ENCODE measurements at regions not wholly inside any gene's neighbourhood (a gene's known extent, or its start where the extent isn't known, plus 50 kb on each side); places are given as distances from the start of the nearest gene placed in this dataset.

GRCh38 chr3:197369545-197369944, 71.1 kb upstream of the DLG1 start:
- H3K4me3 ChIP-seq (ENCODE audit: insufficient read depth, low read length) = no peak overlapping the region
- no peaks in the 10 kb centered on the region for H3K79me2 ChIP-seq (ENCODE audit: insufficient read depth, low read length)
- H3K36me3 ChIP-seq (ENCODE audit: insufficient read depth, low read length) = no peaks in the 10 kb centered on the region
- H3K27me3 ChIP-seq (ENCODE audit: insufficient read depth, low read length) = no peaks in the 10 kb centered on the region
- no peaks in the 10 kb centered on the region for H4K20me1 ChIP-seq (ENCODE audit: insufficient read depth, low read length)
- no peak overlapping the region for H2AFZ ChIP-seq (ENCODE audit: low read length)
- H3K4me2 ChIP-seq (ENCODE audit: insufficient read depth, low read length) = no peak overlapping the region
- no peak overlapping the region for H3K27ac ChIP-seq (ENCODE audit: low read depth, low read length)
- DNase-seq (ENCODE audit: insufficient read length, low spot score, missing footprints) = no peak
- TF ChIP-seq CTCF (IDR thresholded peaks at IDR 0.05; ENCODE audit: extremely low read depth, low read depth, low read length) = no peak
- H3K4me1 ChIP-seq (ENCODE audit: insufficient read depth, low read length) = peaks cover 57% of the 10 kb centered on the region
- H3K9me3 ChIP-seq (ENCODE audit: low read depth, low read length) = no peaks in the 10 kb centered on the region

GRCh38 chr3:197368821-197369220, 70.4 kb upstream of the DLG1 start:
- Histone ChIP-seq H3K27me3 (ENCODE audit: insufficient read depth, low read length) (no peaks in the 10 kb centered on the region), H3K4me1 (ENCODE audit: insufficient read depth, low read length) (peaks cover 57% of the 10 kb centered on the region), H4K20me1 (ENCODE audit: insufficient read depth, low read length) (no peaks in the 10 kb centered on the region), H3K4me2 (ENCODE audit: insufficient read depth, low read length) (no peak overlapping the region), H3K27ac (ENCODE audit: low read depth, low read length) (no peak overlapping the region), H3K4me3 (ENCODE audit: insufficient read depth, low read length) (no peak overlapping the region), H2AFZ (ENCODE audit: low read length) (no peak overlapping the region), H3K9me3 (ENCODE audit: low read depth, low read length) (no peaks in the 10 kb centered on the region), H3K79me2 (ENCODE audit: insufficient read depth, low read length) (no peaks in the 10 kb centered on the region), H3K36me3 (ENCODE audit: insufficient read depth, low read length) (no peaks in the 10 kb centered on the region)
- TF ChIP-seq CTCF (IDR thresholded peaks at IDR 0.05; ENCODE audit: extremely low read depth, low read depth, low read length) = no peak
- no peak for DNase-seq (ENCODE audit: insufficient read length, low spot score, missing footprints)

GRCh38 chr3:197368330-197368729, 69.9 kb upstream of the DLG1 start:
- Histone ChIP-seq H3K4me1 (ENCODE audit: insufficient read depth, low read length) (peaks cover 57% of the 10 kb centered on the region), H2AFZ (ENCODE audit: low read length) (no peak overlapping the region), H3K27ac (ENCODE audit: low read depth, low read length) (no peak overlapping the region), H4K20me1 (ENCODE audit: insufficient read depth, low read length) (no peaks in the 10 kb centered on the region), H3K4me3 (ENCODE audit: insufficient read depth, low read length) (no peak overlapping the region), H3K9me3 (ENCODE audit: low read depth, low read length) (no peaks in the 10 kb centered on the region), H3K36me3 (ENCODE audit: insufficient read depth, low read length) (no peaks in the 10 kb centered on the region), H3K27me3 (ENCODE audit: insufficient read depth, low read length) (no peaks in the 10 kb centered on the region), H3K79me2 (ENCODE audit: insufficient read depth, low read length) (no peaks in the 10 kb centered on the region), H3K4me2 (ENCODE audit: insufficient read depth, low read length) (no peak overlapping the region)
- no peak for DNase-seq (ENCODE audit: insufficient read length, low spot score, missing footprints)
- no peak for TF ChIP-seq CTCF (IDR thresholded peaks at IDR 0.05; ENCODE audit: extremely low read depth, low read depth, low read length)

GRCh38 chr3:197367081-197367780, 68.8 kb upstream of the DLG1 start:
- H3K4me3 ChIP-seq (ENCODE audit: insufficient read depth, low read length) = peak overlapping the region; percentile 6
- peak overlapping the region; percentile 69 for H3K4me2 ChIP-seq (ENCODE audit: insufficient read depth, low read length)
- no peaks in the 10 kb centered on the region for H3K27me3 ChIP-seq (ENCODE audit: insufficient read depth, low read length)
- H4K20me1 ChIP-seq (ENCODE audit: insufficient read depth, low read length) = no peaks in the 10 kb centered on the region
- peak overlapping the region; percentile 86 for H3K27ac ChIP-seq (ENCODE audit: low read depth, low read length)
- H3K36me3 ChIP-seq (ENCODE audit: insufficient read depth, low read length) = no peaks in the 10 kb centered on the region
- H3K79me2 ChIP-seq (ENCODE audit: insufficient read depth, low read length) = no peaks in the 10 kb centered on the region
- peaks cover 52% of the 10 kb centered on the region for H3K4me1 ChIP-seq (ENCODE audit: insufficient read depth, low read length)
- H2AFZ ChIP-seq (ENCODE audit: low read length) = no peak overlapping the region
- DNase-seq (ENCODE audit: insufficient read length, low spot score, missing footprints) = peak; percentile 94
- H3K9me3 ChIP-seq (ENCODE audit: low read depth, low read length) = no peaks in the 10 kb centered on the region
- no peak for TF ChIP-seq CTCF (IDR thresholded peaks at IDR 0.05; ENCODE audit: extremely low read depth, low read depth, low read length)

Data from osteoblast (primary cell).